IMR-90 (cell line): ENCODE measurements at regions not wholly inside any gene's neighbourhood (a gene's known extent, or its start where the extent isn't known, plus 50 kb on each side); places are given as distances from the start of the nearest gene placed in this dataset.

ENCODE experiments used
- ATAC-seq: fragments of 200-7000 bp; cut with Tn5 transposase; 2 replicates; pipeline ENCODE4 v1.9.1; 2020; ENCODE audit warnings: low read depth, mild to moderate bottlenecking, moderate library complexity
- BruUV-seq: library from RNA; stranded (reverse); fragments of 400-500 nt; replicated peaks from 2 replicates; lab custom pipeline; 2021; lab: Mats Ljungman, UMichigan
- CTCF ChIA-PET: fragments of 300-600 bp; formaldehyde crosslinking; extraction: SDS; loops from one replicate; lab custom pipeline; 2021; ENCODE audit warnings: antibody characterized with exemption; lab: Yijun Ruan, JAX
- POLR2A ChIA-PET: fragments of 300-600 bp; sonication (Branson Sonifier 250); formaldehyde crosslinking; loops from one replicate; lab custom pipeline; 2022; ENCODE audit warnings: antibody characterized with exemption; ENCODE audit not compliant: unreplicated experiment; lab: Charles Lee
- DNase-seq: peaks from one replicate; pipeline ENCODE4 v3.0.0; 2013
- H2AFZ ChIP-seq: replicated peaks from 2 replicates; pipeline ENCODE3; 2013; ENCODE audit warnings: low read length, mild to moderate bottlenecking; ENCODE audit not compliant: poor library complexity
- H2AK5ac ChIP-seq: 2 replicates; pipeline ENCODE4 v1.6.1; 2013; ENCODE audit warnings: low read depth, low read length, inconsistent platforms
- H2AK9ac ChIP-seq: replicated peaks from 2 replicates; pipeline ENCODE3; 2013; ENCODE audit warnings: mild to moderate bottlenecking, low read depth, low read length, moderate library complexity; ENCODE audit not compliant: poor library complexity
- H2BK120ac ChIP-seq: 2 replicates; pipeline ENCODE4 v1.6.1; 2013; ENCODE audit warnings: low read depth, low read length, inconsistent platforms
- H2BK15ac ChIP-seq: 3 replicates; pipeline ENCODE4 v1.6.1; 2013; ENCODE audit warnings: low read depth, low read length, inconsistent platforms
- H2BK20ac ChIP-seq: 2 replicates; pipeline ENCODE4 v1.6.1; 2013; ENCODE audit warnings: low read depth, mild to moderate bottlenecking, inconsistent platforms, low read length, moderate library complexity
- H2BK5ac ChIP-seq: 2 replicates; pipeline ENCODE4 v1.6.1; 2013; ENCODE audit warnings: mild to moderate bottlenecking, low read depth, low read length, inconsistent platforms; ENCODE audit not compliant: poor library complexity, severe bottlenecking
- H3K14ac ChIP-seq: replicated peaks from 2 replicates; pipeline ENCODE4 v1.6.1; 2013; ENCODE audit warnings: low read depth, low read length, inconsistent platforms
- H3K18ac ChIP-seq: 2 replicates; pipeline ENCODE4 v1.6.1; 2013; ENCODE audit warnings: low read depth, low read length, control low read depth
- H3K23ac ChIP-seq: 2 replicates; pipeline ENCODE4 v1.6.1; 2013; ENCODE audit warnings: low read depth, low read length, inconsistent platforms
- H3K27ac ChIP-seq: 2 replicates; pipeline ENCODE4 v1.5.1; 2013; ENCODE audit warnings: mild to moderate bottlenecking, control low read depth, low read length; ENCODE audit not compliant: insufficient read depth
- H3K27me3 ChIP-seq: 2 replicates; pipeline ENCODE4 v1.6.1; 2013; ENCODE audit warnings: low read length; ENCODE audit not compliant: control insufficient read depth, insufficient read depth
- H3K36me3 ChIP-seq: 2 replicates; pipeline ENCODE4 v1.6.1; 2013; ENCODE audit warnings: low read length, mixed read lengths; ENCODE audit not compliant: control insufficient read depth, insufficient read depth
- H3K4ac ChIP-seq: 2 replicates; pipeline ENCODE4 v1.6.1; 2013; ENCODE audit warnings: low read depth, low read length, inconsistent platforms
- H3K4me1 ChIP-seq: 2 replicates; pipeline ENCODE4 v1.6.1; 2013; ENCODE audit warnings: low read length, mixed read lengths; ENCODE audit not compliant: control insufficient read depth, insufficient read depth
- H3K4me2 ChIP-seq: 2 replicates; pipeline ENCODE4 v1.6.1; 2013; ENCODE audit warnings: low read depth, mild to moderate bottlenecking, control low read depth, low read length, moderate library complexity
- H3K4me3 ChIP-seq: 2 replicates; pipeline ENCODE4 v1.5.1; 2013; ENCODE audit warnings: low read depth, mild to moderate bottlenecking, control low read depth, low read length, moderate library complexity; ENCODE audit not compliant: insufficient read depth
- H3K56ac ChIP-seq: 2 replicates; pipeline ENCODE4 v1.6.1; 2013; ENCODE audit warnings: low read length, inconsistent platforms; ENCODE audit not compliant: insufficient read depth; ENCODE audit errors: extremely low read depth
- H3K79me1 ChIP-seq, 2 experiments: 2 replicates each; pipeline ENCODE4 v1.6.1; 2013; ENCODE audit warnings: low read length in 2 of 2, inconsistent platforms in 1 of 2, low read depth in 1 of 2
- H3K9ac ChIP-seq: 2 replicates; pipeline ENCODE4 v1.6.1; 2013; ENCODE audit warnings: low read depth, low read length, control low read depth
- H3K9me1 ChIP-seq: 2 replicates; pipeline ENCODE4 v1.6.1; 2013; ENCODE audit warnings: low read length, inconsistent platforms; ENCODE audit not compliant: insufficient read depth
- H3K9me3 ChIP-seq: 2 replicates; pipeline ENCODE4 v1.6.1; 2013; ENCODE audit warnings: low read length; ENCODE audit not compliant: control insufficient read depth, insufficient read depth
- H4K20me1 ChIP-seq: 2 replicates; pipeline ENCODE4 v1.6.1; 2013; ENCODE audit warnings: low read length, inconsistent platforms; ENCODE audit not compliant: insufficient read depth
- H4K5ac ChIP-seq: 2 replicates; pipeline ENCODE4 v1.6.1; 2013; ENCODE audit warnings: mild to moderate bottlenecking, low read depth, low read length, control low read depth
- H4K8ac ChIP-seq, 2 experiments: 2 replicates each; pipeline ENCODE4 v1.6.1; 2013; ENCODE audit warnings: low read depth in 2 of 2, low read length in 2 of 2, control low read depth in 1 of 2, inconsistent platforms in 1 of 2
- H4K91ac ChIP-seq: 2 replicates; pipeline ENCODE4 v1.6.1; 2013; ENCODE audit warnings: low read depth, low read length, inconsistent platforms; ENCODE audit not compliant: insufficient read depth
- BHLHE40 ChIP-seq: fragments of 150-350 bp; IDR thresholded peaks from 2 replicates; pipeline ENCODE4 v1.6.1; 2016; ENCODE audit warnings: mild to moderate bottlenecking, low read depth, low read length
- CEBPB ChIP-seq: IDR thresholded peaks from 2 replicates; pipeline ENCODE4 v1.6.1; 2012; ENCODE audit warnings: low read depth, low read length, improper control_type of control experiment
- CHD1 ChIP-seq: IDR thresholded peaks from 2 replicates; pipeline ENCODE4 v1.6.1; 2012; ENCODE audit warnings: low read depth, low read length, improper control_type of control experiment
- CTCF ChIP-seq: conservative IDR thresholded peaks from 2 replicates; pipeline ENCODE4 v1.5.1; 2012; ENCODE audit warnings: mild to moderate bottlenecking, low read depth, low read length, improper control_type of control experiment
- ELK1 ChIP-seq: fragments of 150-350 bp; IDR thresholded peaks from 2 replicates; pipeline ENCODE4 v1.6.1; 2016; ENCODE audit warnings: low read depth, mild to moderate bottlenecking, low read length, moderate library complexity, borderline replicate concordance
- FOS ChIP-seq: fragments of 150-350 bp; IDR thresholded peaks from 2 replicates; pipeline ENCODE4 v1.6.1; 2016; ENCODE audit warnings: low read depth, low read length
- MAFK ChIP-seq: IDR thresholded peaks from 2 replicates; pipeline ENCODE4 v1.6.1; 2012; ENCODE audit warnings: low read depth, low read length, improper control_type of control experiment
- MAZ ChIP-seq: IDR thresholded peaks from 2 replicates; pipeline ENCODE4 v1.6.1; 2012; ENCODE audit warnings: low read depth, mild to moderate bottlenecking, low read length, improper control_type of control experiment, moderate library complexity, borderline replicate concordance
- MXI1 ChIP-seq: IDR thresholded peaks from 2 replicates; pipeline ENCODE4 v1.6.1; 2012; ENCODE audit warnings: low read depth, mild to moderate bottlenecking, low read length, moderate library complexity, borderline replicate concordance
- NFE2L2 ChIP-seq: fragments of 150-350 bp; IDR thresholded peaks from 2 replicates; pipeline ENCODE4 v1.6.1; 2016; ENCODE audit warnings: low read depth, mild to moderate bottlenecking, low read length
- POLR2A ChIP-seq: IDR thresholded peaks from 2 replicates; pipeline ENCODE4 v1.6.1; 2012; ENCODE audit warnings: mild to moderate bottlenecking, low read depth, low read length
- RAD21 ChIP-seq: IDR thresholded peaks from 2 replicates; pipeline ENCODE4 v1.6.1; 2012; ENCODE audit warnings: low read length, improper control_type of control experiment
- RCOR1 ChIP-seq: IDR thresholded peaks from 2 replicates; pipeline ENCODE4 v1.6.1; 2012; ENCODE audit warnings: mild to moderate bottlenecking, low read length, improper control_type of control experiment; ENCODE audit not compliant: insufficient replicate concordance
- RFX5 ChIP-seq: IDR thresholded peaks from 2 replicates; pipeline ENCODE4 v1.8.0; 2012; ENCODE audit warnings: low read depth, mild to moderate bottlenecking, low read length, moderate library complexity
- SMC3 ChIP-seq: fragments of 150-350 bp; IDR thresholded peaks from 2 replicates; pipeline ENCODE4 v1.6.1; 2016; ENCODE audit warnings: low read depth, mild to moderate bottlenecking, antibody characterized with exemption, low read length, moderate library complexity
- USF2 ChIP-seq: fragments of 150-350 bp; IDR thresholded peaks from 2 replicates; pipeline ENCODE4 v1.6.1; 2017; ENCODE audit warnings: mild to moderate bottlenecking, antibody characterized with exemption, low read length, low read depth
- WGBS, 2 experiments: methylation state at CpG; one replicate each; pipeline versions ENCODE4 v1.1.5 to v1.1.7; 2013; ENCODE audit warnings: missing lambda C conversion rate in 2 of 2; ENCODE audit not compliant: insufficient read length in 1 of 2; ENCODE audit errors: extremely low coverage in 2 of 2; 5-methylcytosine and 5-hydroxymethylcytosine counted together
- dilution Hi-C: fragments of 300-500 bp; cut with HindIII; formaldehyde crosslinking; loops from one replicate; pipeline ENCODE4 v1.14.3; 2018; ENCODE audit warnings: low sequenced_read_pairs; ENCODE audit not compliant: unreplicated experiment
- in situ Hi-C: fragments of 300-500 bp; cut with MboI; formaldehyde crosslinking; loops from 3 replicates; pipeline ENCODE4 v1.14.3; 2019; ENCODE audit warnings: low sequenced_read_pairs, inconsistent platforms, mixed read lengths
- intact Hi-C: fragments of 100-400 bp; cut with micrococcal nuclease; formaldehyde crosslinking; loops from 2 replicates; pipeline ENCODE4 v1.10.0; 2022

GRCh38 chr1:218982482-218982881, 191.2 kb upstream of the LYPLAL1 start:
- Histone ChIP-seq H3K9ac (no peak overlapping the region), H3K56ac (no peak overlapping the region), H3K9me3 (no peaks in the 10 kb centered on the region), H3K14ac (no peak overlapping the region), H4K8ac (no peak overlapping the region), H3K4ac (no peak overlapping the region), H3K27me3 (no peaks in the 10 kb centered on the region), H3K4me1 (no peaks in the 10 kb centered on the region), H3K36me3 (no peaks in the 10 kb centered on the region), H3K79me1 (no peaks in the 10 kb centered on the region), H2AFZ (peak overlapping the region; percentile 36), H3K23ac (no peak overlapping the region), H3K18ac (no peak overlapping the region), H3K4me3 (no peak overlapping the region), H2AK9ac (peak overlapping the region; percentile 71), H4K20me1 (no peaks in the 10 kb centered on the region), H2BK5ac (no peak overlapping the region), H2BK15ac (no peak overlapping the region), H3K4me2 (no peak overlapping the region), H3K27ac (no peak overlapping the region), H4K5ac (no peak overlapping the region), H4K91ac (no peak overlapping the region), H3K9me1 (no peaks in the 10 kb centered on the region), H2AK5ac (no peak overlapping the region), H2BK20ac (no peak overlapping the region), H2BK120ac (no peak overlapping the region)
- dilution Hi-C loops = no loop called here
- no peak for DNase-seq
- TF ChIP-seq MXI1 = no peak
- TF ChIP-seq RCOR1 = no peak
- TF ChIP-seq MAZ = no peak
- TF ChIP-seq ELK1 = no peak
- no peak for TF ChIP-seq NFE2L2
- no peak for TF ChIP-seq USF2
- TF ChIP-seq RAD21 = no peak
- no peak for TF ChIP-seq CHD1
- TF ChIP-seq BHLHE40 = no peak
- no peak for TF ChIP-seq FOS
- TF ChIP-seq SMC3 = no peak
- TF ChIP-seq CTCF = no peak
- TF ChIP-seq MAFK = no peak
- no peak for TF ChIP-seq CEBPB
- no peak for TF ChIP-seq POLR2A
- TF ChIP-seq RFX5 = no peak
- intact Hi-C loops = no loop called here
- ChIA-PET CTCF (no interaction called here), POLR2A (no interaction called here)
- no peak for ATAC-seq
- in situ Hi-C loops = no loop called here
- no CpG with 5 or more reads among the region's 6 CpGs for WGBS, 2 experiments
- BruUV-seq = no TSS peak
